HG02938 (cell line): ENCODE measurements at regions not wholly inside any gene's neighbourhood (a gene's known extent, or its start where the extent isn't known, plus 50 kb on each side); places are given as distances from the start of the nearest gene placed in this dataset.
"Not testable (repeated sequence)": the region's sequence is repeated elsewhere in the genome, so short reads cannot be mapped to it uniquely, and the experiment has no call there.

Experiments used
- ATAC-seq: cut with Tn5 transposase; IDR thresholded peaks from one replicate; pipeline ENCODE4 v1.9.1; 2021; ENCODE audit warnings: mild to moderate bottlenecking, moderate library complexity; ENCODE audit not compliant: unreplicated experiment

DNA sequence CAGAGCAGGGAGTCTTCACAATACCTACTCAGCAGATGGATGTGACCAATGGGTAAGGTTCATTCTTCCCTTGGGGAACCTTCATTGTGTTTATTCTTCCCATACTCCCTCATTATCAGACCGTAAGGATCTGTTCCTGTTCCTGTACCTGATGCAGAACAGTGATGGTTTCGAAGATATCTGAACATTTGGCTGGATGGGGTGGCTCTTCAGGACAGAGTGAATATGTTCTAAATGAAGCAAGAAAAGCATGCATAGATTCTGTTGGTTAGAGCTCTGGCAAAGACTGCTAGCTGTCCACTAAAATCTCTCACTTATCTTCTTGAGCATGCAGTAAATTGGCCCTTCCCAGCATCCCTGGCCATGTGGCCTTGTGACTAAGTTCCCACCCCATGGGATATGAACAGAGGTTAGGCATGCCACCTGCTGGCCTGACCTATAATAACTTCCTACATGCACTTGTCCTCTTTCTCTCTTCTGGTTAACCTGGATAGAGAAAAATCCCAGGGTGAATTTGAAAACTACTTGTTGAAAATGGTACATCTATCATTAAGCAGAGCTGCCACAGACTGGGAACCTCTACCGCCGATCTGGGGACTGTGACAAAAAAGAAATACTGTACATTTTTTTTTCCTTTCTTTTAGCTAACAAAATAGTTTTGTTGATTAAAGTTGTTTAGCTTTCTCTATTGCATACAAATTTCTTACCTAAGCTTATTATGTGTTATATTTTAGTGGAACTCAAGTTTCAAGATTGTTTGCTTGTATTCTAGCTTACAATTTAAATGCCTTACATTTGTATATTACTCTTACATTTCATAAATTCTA, 60.0 kb upstream of the BANK1 start:
- ATAC-seq, result peak; percentile 98

GRCh38 chr4:101727238-101727637, 63.3 kb upstream of the BANK1 start:
- ATAC-seq, result no peak

- ATAC-seq, result no peak
Observed at GRCh38 chr4:101724093-101724492, 66.4 kb upstream of the BANK1 start.

GRCh38 chr4:101718810-101719209, 71.7 kb upstream of the BANK1 start:
- ATAC-seq, result no peak

DNA sequence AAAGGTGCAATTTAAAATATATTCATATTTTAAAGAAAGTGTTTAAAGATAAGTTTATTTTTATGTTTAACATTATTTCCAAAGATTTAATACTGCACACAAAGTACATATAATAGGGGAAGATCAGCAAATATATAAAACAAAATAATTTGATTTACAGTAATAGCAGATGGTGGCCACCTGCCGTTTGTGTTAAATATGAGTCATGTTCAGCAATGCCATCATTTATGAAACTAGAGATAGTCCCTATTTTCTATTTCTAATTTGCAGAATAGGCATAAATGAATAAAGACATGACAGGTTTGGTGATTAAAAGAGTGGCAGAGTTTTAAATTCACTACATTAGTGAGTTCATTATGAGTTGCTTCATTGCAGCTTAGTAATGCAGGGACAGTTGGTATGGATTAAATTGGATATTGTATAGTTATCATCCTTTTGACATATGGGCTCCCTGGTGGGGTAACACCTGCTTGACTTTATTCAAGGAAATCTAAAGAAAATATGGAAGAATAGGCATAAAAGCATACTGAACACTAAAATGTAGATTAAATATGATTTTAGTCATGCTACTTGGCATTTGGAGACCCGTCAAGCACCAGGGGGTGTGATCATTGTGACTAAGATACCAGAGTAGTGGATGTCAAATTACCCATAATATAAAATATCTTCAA, 78.8 kb upstream of the BANK1 start:
- no peak for ATAC-seq

GRCh38 chr4:101710806-101711205, 79.7 kb upstream of the BANK1 start:
- ATAC-seq, result no peak

DNA sequence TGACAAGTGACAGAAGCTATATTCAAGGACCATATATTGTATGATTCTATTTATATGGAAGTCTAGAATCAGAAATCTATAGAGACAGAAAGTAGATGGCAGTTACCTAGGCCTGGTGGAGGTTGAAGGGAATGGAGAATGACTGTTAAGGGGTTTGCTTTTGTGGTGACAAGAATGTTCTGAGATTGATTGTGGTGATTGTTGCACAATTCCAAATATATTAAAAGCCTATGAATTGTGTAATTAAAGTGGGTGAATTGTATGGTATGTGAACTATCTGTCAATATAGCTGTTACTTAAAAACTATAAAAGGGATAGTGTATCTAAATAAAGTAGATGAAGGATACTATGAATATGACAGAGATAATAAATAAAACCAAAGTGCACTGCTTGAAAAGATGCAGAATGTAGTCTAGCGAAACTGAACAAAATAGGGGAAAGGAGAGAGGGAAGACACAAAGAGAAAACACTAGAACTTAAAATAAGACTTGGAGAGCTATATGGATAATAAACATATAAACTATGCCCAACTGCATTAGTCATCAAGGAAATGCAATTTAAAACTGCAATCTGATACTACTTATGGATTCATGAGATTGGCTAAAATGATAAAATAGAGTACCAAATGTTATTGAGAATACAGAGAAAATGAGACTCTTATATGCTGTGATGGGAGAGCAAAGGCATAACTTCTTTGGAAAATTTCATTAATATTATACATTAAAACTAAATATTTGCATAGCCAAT, 82.1 kb upstream of the BANK1 start:
- ATAC-seq, result no peak

GRCh38 chr4:101707596-101707995, 82.9 kb upstream of the BANK1 start:
- ATAC-seq, result no peak

DNA sequence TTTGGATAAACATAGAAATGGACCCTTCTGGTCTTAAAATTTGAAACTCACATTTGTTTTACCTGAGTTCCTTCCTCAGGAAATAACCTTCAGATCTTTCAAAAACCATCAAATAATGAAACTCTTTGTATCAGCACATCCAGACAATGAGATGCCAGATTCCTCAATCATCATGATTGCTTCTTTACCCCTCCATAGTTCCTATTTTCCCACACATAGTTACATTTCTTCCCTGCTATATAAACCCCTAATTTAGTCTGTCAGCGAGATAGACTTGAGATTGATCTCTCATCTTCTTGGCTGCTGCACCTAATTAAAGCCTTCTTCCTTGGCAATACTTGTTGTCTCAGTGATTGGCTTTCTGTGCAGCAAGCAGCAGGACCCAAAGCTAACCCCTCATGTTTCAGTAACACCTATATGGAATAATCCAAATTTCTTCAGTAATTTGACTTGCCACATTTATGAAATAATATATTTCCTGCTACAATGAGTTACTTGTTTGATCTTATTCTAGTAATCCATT, 83.9 kb upstream of the BANK1 start:
- no peak for ATAC-seq

GRCh38 chr4:101701551-101701950, 89.0 kb upstream of the BANK1 start:
- ATAC-seq, result no peak

DNA sequence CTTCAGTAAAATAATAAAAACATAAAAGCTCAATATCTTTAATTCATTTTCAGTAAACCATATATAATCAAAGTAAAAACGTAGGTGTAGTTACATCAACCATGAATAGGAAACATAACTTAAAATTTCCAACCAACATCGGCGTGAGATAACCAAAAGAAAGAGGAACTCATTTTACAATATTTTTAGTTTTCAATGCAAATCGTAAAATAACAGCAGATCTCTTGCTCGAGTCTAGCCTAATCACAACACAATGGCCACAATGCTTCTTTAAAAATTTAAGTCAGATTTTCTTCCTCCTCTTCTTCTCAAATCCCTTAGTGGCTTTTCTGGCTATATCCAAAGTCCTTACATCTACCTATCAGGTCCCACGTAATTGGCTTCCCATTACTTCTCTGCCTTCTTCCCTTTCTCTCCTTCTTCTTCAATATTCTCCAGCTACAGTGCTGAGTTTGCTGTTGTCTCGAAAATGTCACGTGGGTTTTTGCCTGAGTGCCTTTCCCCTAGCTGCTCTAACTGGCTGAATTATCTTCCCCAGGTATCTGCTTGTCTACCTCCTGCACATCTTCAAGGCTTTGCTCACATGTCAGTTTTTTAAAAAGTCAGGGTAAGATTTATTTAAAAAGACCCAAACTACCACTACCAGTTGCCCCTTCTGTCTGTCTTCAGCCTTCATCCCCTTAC, 90.9 kb upstream of the BANK1 start:
- ATAC-seq, result no peak

DNA sequence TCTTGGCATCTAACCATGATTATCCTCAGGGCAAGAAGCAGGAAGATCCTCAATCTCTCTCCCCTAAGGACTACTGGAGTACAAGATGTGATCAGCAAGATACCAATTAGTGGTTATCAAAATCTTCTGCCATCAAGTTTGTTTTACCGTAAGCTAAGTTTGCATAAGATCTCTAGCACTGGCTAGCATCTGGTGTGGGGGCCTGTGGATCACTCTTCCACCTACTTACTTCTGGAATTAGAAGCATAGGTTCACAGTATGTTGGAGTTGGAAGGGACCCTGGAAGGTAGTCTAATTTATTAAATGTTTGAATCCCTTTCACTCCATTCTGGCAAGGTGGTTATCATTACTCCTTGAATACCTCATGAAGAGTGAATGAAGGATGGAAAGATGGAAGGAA, 93.3 kb upstream of the BANK1 start:
- no peak for ATAC-seq

GRCh38 chr4:101696276-101697010, 94.1 kb upstream of the BANK1 start:
- ATAC-seq, result no peak

DNA sequence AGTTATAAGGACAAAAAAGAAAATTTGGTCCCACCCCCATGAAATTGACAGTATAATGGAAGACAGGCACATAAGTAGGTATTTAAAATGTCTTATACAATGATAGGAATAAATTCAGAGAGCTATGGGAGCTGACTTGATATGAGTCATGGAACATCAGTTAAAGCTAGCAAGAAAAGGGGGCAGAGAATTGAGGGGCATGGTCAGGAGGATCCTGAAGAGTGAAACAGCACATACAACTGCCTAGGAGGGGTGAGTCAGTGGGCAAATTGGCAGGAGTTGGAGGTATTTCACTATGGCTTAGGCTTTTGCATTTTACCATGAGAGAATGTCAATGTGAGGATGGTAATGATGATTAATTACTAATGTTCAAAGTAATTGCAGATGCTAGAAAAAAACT, 95.4 kb upstream of the BANK1 start:
- no peak for ATAC-seq

DNA sequence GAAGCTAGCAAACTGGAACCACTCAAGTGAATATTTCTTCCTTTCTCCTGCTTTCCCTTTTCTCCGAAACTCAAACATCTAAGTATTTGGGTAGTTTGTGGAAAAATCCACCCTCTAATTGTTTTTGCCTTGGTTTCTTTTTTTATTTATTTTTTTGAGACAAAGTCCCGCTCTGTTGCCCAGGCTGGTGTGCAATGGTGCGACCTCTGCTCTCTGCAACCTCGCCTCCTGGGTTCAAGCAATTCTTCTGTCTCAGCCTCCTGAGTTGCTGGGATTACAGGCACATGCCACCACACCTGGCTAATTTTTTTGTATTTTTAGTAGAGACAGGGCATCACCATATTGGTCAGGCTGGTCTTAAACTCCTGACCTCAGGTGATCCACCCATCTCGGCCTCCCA, 96.1 kb upstream of the BANK1 start:
- ATAC-seq, result not testable (repeated sequence)

- peak; percentile 68 for ATAC-seq
Observed at GRCh38 chr4:101693842-101694398, 96.6 kb upstream of the BANK1 start.

DNA sequence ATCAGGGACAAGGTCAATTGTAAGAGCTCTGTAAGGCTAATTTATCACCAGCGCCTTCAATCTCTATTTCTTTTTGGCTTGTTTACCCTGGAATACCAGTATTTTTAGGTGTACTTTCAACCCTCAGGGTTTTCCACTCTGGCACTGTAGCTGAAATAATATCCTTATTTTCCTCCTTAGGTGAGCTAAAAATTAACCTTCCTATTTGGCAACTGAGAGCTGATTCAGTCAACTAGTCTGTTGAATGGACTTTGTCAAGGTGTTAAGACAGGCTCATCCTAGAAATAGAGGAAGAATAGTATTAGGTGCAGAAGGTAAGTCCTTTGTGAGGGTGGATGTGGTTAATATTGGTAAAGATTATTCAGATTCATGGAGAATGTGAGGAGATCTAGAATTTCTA, 101.3 kb upstream of the BANK1 start:
- no peak for ATAC-seq

GRCh38 chr4:101685126-101685525, 105.4 kb upstream of the BANK1 start:
- ATAC-seq, result no peak

DNA sequence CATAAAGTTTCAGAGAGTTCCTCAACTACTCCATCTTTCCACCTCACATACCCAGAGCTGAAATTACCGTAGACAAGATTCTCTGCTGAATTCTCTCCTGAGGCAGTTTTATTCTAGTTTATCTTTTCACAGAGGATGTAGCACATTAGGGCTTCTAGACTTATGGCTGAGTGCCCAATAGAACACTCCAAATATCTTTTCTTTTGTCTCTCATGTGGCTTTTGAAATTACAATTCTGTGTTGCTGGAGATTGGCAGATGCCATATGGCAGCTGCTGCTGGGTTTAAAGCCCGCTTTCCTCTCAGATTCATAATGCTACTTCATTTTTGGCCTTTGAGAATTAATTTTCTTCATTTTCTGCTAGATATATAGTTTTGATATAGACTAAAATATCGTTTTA, 107.6 kb upstream of the BANK1 start:
- no peak for ATAC-seq

- ATAC-seq, result no peak
Observed at GRCh38 chr4:101678180-101678579, 112.3 kb upstream of the BANK1 start.
